ENCODE measurements at regions not wholly inside any gene's neighbourhood (a gene's known extent, or its start where the extent isn't known, plus 50 kb on each side); places are given as distances from the start of the nearest gene placed in this dataset.
A peak's percentile ranks its signal among the peaks of the same experiment; 100 is the strongest.
"Not testable (repeated sequence)": the region's sequence is repeated elsewhere in the genome, so short reads cannot be mapped to it uniquely, and the experiment has no call there.

- ChIA-PET POLR2A (no interaction called here), CTCF (no interaction called here)
- H3K27ac ChIP-seq (ENCODE audit: low read depth, low read length) = no peak overlapping the region
- no peaks in the 10 kb centered on the region for H3K27me3 ChIP-seq (ENCODE audit: control insufficient read depth in 2 of 2, insufficient read depth in 2 of 2, low read length in 2 of 2)
- Mint-ChIP-seq H3K27ac (no peak overlapping the region), H3K36me3 (peaks cover 0 to 1% (median 0%) of the 10 kb centered on the region in 5 donors), H3K4me3 (no peak overlapping the region), H3K4me1 (no peaks in the 10 kb centered on the region), H3K27me3 (no peaks in the 10 kb centered on the region), H3K9me3 (peaks cover 7 to 34% (median 16%) of the 10 kb centered on the region in 11 donors)
- no peak overlapping the region for H3K4me3 ChIP-seq (ENCODE audit: low read length)
- no peaks in the 10 kb centered on the region for H3K36me3 ChIP-seq (ENCODE audit: control insufficient read depth in 2 of 3, insufficient read depth in 3 of 3, low read length in 3 of 3)
- no peaks in the 10 kb centered on the region for H3K4me1 ChIP-seq (ENCODE audit: control insufficient read depth in 2 of 2, insufficient read depth in 2 of 2, low read length in 2 of 2)
- peaks cover 0 to 4% (median 0%) of the 10 kb centered on the region in 3 experiments for H3K9me3 ChIP-seq (ENCODE audit: control insufficient read depth in 2 of 3, low read length in 3 of 3)
- ATAC-seq = no peak
- no peak for DNase-seq
- intact Hi-C loops (cut with micrococcal nuclease) = no loop called here
Measured at GRCh38 chr17:22171631-22172030, 479.3 kb downstream of the KCNJ18 start.

GRCh38 chr17:22193113-22193512 lies 500.8 kb downstream of the KCNJ18 start:
- DNase-seq (no peak), ATAC-seq (no peak)
- Histone ChIP-seq H3K27ac (ENCODE audit: low read depth, low read length) (no peak overlapping the region), H3K9me3 (ENCODE audit: control insufficient read depth in 2 of 3, low read length in 3 of 3) (no peaks in the 10 kb centered on the region), H3K27me3 (ENCODE audit: control insufficient read depth in 2 of 2, insufficient read depth in 2 of 2, low read length in 2 of 2) (no peaks in the 10 kb centered on the region), H3K4me3 (ENCODE audit: low read length) (no peak overlapping the region), H3K4me1 (ENCODE audit: control insufficient read depth in 2 of 2, insufficient read depth in 2 of 2, low read length in 2 of 2) (no peaks in the 10 kb centered on the region), H3K36me3 (ENCODE audit: control insufficient read depth in 2 of 3, insufficient read depth in 3 of 3, low read length in 3 of 3) (no peaks in the 10 kb centered on the region)
- Mint-ChIP-seq H3K36me3 (no peaks in the 10 kb centered on the region), H3K27ac (no peak overlapping the region), H3K9me3 (peaks cover 0 to 18% (median 4%) of the 10 kb centered on the region in 11 donors), H3K27me3 (no peaks in the 10 kb centered on the region), H3K4me3 (no peak overlapping the region), H3K4me1 (no peaks in the 10 kb centered on the region)
- POLR2A ChIA-PET = no interaction called here
- intact Hi-C loops (cut with micrococcal nuclease) = no loop called here
- CTCF ChIA-PET = no interaction called here

DNA sequence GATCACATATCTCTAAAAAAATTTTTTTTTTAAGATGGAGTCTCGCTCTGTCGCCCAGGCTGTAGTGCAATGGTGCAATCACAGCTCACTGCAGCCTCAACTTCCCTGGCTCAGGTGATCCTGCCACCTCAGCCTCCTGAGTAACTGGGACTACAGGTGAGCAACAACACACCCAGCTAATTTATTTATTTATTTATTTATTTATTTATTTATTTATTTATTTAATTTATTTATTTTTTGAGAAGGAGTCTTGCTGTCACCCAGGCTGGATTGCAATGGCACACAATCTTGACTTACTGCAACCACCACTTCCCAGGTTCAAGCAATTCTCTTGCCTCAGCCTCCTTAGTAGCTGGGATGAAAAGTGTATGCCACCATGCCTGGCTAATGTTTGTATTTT lies 507.9 kb downstream of the KCNJ18 start:
- POLR2A ChIA-PET, CTCF ChIA-PET, ATAC-seq: not testable (repeated sequence)

GRCh38 chr17:22202702-22203101 lies 510.4 kb downstream of the KCNJ18 start:
- H3K4me1 ChIP-seq (ENCODE audit: control insufficient read depth in 2 of 2, insufficient read depth in 2 of 2, low read length in 2 of 2) = no peaks in the 10 kb centered on the region
- Mint-ChIP-seq H3K9me3 (peaks cover 6 to 54% (median 25%) of the 10 kb centered on the region in 11 donors), H3K4me1 (no peaks in the 10 kb centered on the region), H3K36me3 (peaks cover 0 to 5% (median 0%) of the 10 kb centered on the region in 5 donors), H3K27ac (no peak overlapping the region), H3K4me3 (no peak overlapping the region), H3K27me3 (no peaks in the 10 kb centered on the region)
- no peak overlapping the region for H3K27ac ChIP-seq (ENCODE audit: low read depth, low read length)
- no peak for DNase-seq
- intact Hi-C loops (cut with micrococcal nuclease) = no loop called here
- peaks cover 0 to 12% (median 0%) of the 10 kb centered on the region in 3 experiments for H3K9me3 ChIP-seq (ENCODE audit: control insufficient read depth in 2 of 3, low read length in 3 of 3)
- no peak overlapping the region for H3K4me3 ChIP-seq (ENCODE audit: low read length)
- ChIA-PET POLR2A (no interaction called here), CTCF (no interaction called here)
- ATAC-seq = peak; percentile 48
- no peaks in the 10 kb centered on the region for H3K27me3 ChIP-seq (ENCODE audit: control insufficient read depth in 2 of 2, insufficient read depth in 2 of 2, low read length in 2 of 2)
- H3K36me3 ChIP-seq (ENCODE audit: control insufficient read depth in 2 of 3, insufficient read depth in 3 of 3, low read length in 3 of 3) = no peaks in the 10 kb centered on the region

More for the DNA sequence above, 507.9 kb downstream of the KCNJ18 start:
- H3K36me3 ChIP-seq (ENCODE audit: control insufficient read depth in 2 of 3, insufficient read depth in 3 of 3, low read length in 3 of 3); H3K27me3 ChIP-seq (ENCODE audit: control insufficient read depth in 2 of 2, insufficient read depth in 2 of 2, low read length in 2 of 2); DNase-seq; H3K36me3 Mint-ChIP-seq; H3K27ac ChIP-seq (ENCODE audit: low read depth, low read length); H3K27ac Mint-ChIP-seq; H3K27me3 Mint-ChIP-seq; H3K4me1 Mint-ChIP-seq; H3K4me1 ChIP-seq (ENCODE audit: control insufficient read depth in 2 of 2, insufficient read depth in 2 of 2, low read length in 2 of 2); H3K4me3 Mint-ChIP-seq; H3K4me3 ChIP-seq (ENCODE audit: low read length); intact Hi-C loops (cut with micrococcal nuclease): not testable (repeated sequence)
- H3K9me3 Mint-ChIP-seq = peaks cover 6 to 40% (median 20%) of the 10 kb centered on the region in 11 donors
- peaks cover 0 to 12% (median 0%) of the 10 kb centered on the region in 3 experiments for H3K9me3 ChIP-seq (ENCODE audit: control insufficient read depth in 2 of 3, low read length in 3 of 3)

- Histone ChIP-seq H3K4me3 (ENCODE audit: low read length) (no peak overlapping the region), H3K36me3 (ENCODE audit: control insufficient read depth in 2 of 3, insufficient read depth in 3 of 3, low read length in 3 of 3) (no peaks in the 10 kb centered on the region), H3K27me3 (ENCODE audit: control insufficient read depth in 2 of 2, insufficient read depth in 2 of 2, low read length in 2 of 2) (no peaks in the 10 kb centered on the region), H3K9me3 (ENCODE audit: control insufficient read depth in 2 of 3, low read length in 3 of 3) (peaks cover 0 to 12% (median 0%) of the 10 kb centered on the region in 3 experiments), H3K27ac (ENCODE audit: low read depth, low read length) (no peak overlapping the region), H3K4me1 (ENCODE audit: control insufficient read depth in 2 of 2, insufficient read depth in 2 of 2, low read length in 2 of 2) (no peaks in the 10 kb centered on the region)
- H3K27ac Mint-ChIP-seq = no peak overlapping the region
- ATAC-seq = no peak
- ChIA-PET POLR2A (no interaction called here), CTCF (no interaction called here)
- no peaks in the 10 kb centered on the region for H3K4me1 Mint-ChIP-seq
- H3K36me3 Mint-ChIP-seq = peaks cover 0 to 5% (median 0%) of the 10 kb centered on the region in 5 donors
- H3K27me3 Mint-ChIP-seq = no peaks in the 10 kb centered on the region
- H3K4me3 Mint-ChIP-seq = no peak overlapping the region
- no peak for DNase-seq
- intact Hi-C loops (cut with micrococcal nuclease) = no loop called here
- peaks cover 6 to 54% (median 25%) of the 10 kb centered on the region in 11 donors for H3K9me3 Mint-ChIP-seq
Measured at GRCh38 chr17:22203208-22203715, 510.9 kb downstream of the KCNJ18 start.

- H3K4me1 Mint-ChIP-seq, POLR2A ChIA-PET: not testable (repeated sequence)
Measured at GRCh38 chr17:22204076-22204475, 511.8 kb downstream of the KCNJ18 start.

GRCh38 chr17:22210212-22210611 lies 517.9 kb downstream of the KCNJ18 start:
- H3K27ac Mint-ChIP-seq; H3K27me3 ChIP-seq (ENCODE audit: control insufficient read depth in 2 of 2, insufficient read depth in 2 of 2, low read length in 2 of 2); H3K4me1 ChIP-seq (ENCODE audit: control insufficient read depth in 2 of 2, insufficient read depth in 2 of 2, low read length in 2 of 2); H3K27ac ChIP-seq (ENCODE audit: low read depth, low read length); H3K27me3 Mint-ChIP-seq; H3K4me1 Mint-ChIP-seq; DNase-seq; H3K4me3 Mint-ChIP-seq; ATAC-seq; POLR2A ChIA-PET; CTCF ChIA-PET; H3K9me3 ChIP-seq (ENCODE audit: control insufficient read depth in 2 of 3, low read length in 3 of 3); H3K36me3 ChIP-seq (ENCODE audit: control insufficient read depth in 2 of 3, insufficient read depth in 3 of 3, low read length in 3 of 3); H3K36me3 Mint-ChIP-seq; H3K4me3 ChIP-seq (ENCODE audit: low read length); intact Hi-C loops (cut with micrococcal nuclease): not testable (repeated sequence)
- H3K9me3 Mint-ChIP-seq = peaks cover 0 to 48% (median 20%) of the 10 kb centered on the region in 11 donors

More at GRCh38 chr17:22204076-22204475, 511.8 kb downstream of the KCNJ18 start:
- H3K4me1 ChIP-seq (ENCODE audit: control insufficient read depth in 2 of 2, insufficient read depth in 2 of 2, low read length in 2 of 2); H3K27ac Mint-ChIP-seq; H3K4me3 ChIP-seq (ENCODE audit: low read length); H3K27me3 Mint-ChIP-seq; CTCF ChIA-PET; DNase-seq; H3K36me3 Mint-ChIP-seq; H3K27ac ChIP-seq (ENCODE audit: low read depth, low read length); H3K4me3 Mint-ChIP-seq; H3K27me3 ChIP-seq (ENCODE audit: control insufficient read depth in 2 of 2, insufficient read depth in 2 of 2, low read length in 2 of 2); intact Hi-C loops (cut with micrococcal nuclease); H3K36me3 ChIP-seq (ENCODE audit: control insufficient read depth in 2 of 3, insufficient read depth in 3 of 3, low read length in 3 of 3); ATAC-seq: not testable (repeated sequence)
- peaks cover 6 to 55% (median 25%) of the 10 kb centered on the region in 11 donors for H3K9me3 Mint-ChIP-seq
- peaks cover 0 to 12% (median 0%) of the 10 kb centered on the region in 3 experiments for H3K9me3 ChIP-seq (ENCODE audit: control insufficient read depth in 2 of 3, low read length in 3 of 3)
